B cell (primary cell): ENCODE measurements at regions not wholly inside any gene's neighbourhood (a gene's known extent, or its start where the extent isn't known, plus 50 kb on each side); places are given as distances from the start of the nearest gene placed in this dataset.

Experiments used
- ATAC-seq: fragments of 200-7000 bp; cut with Tn5 transposase; one replicate; pipeline ENCODE4 v1.10.0; 2021; ENCODE audit warnings: low read depth, mild to moderate bottlenecking, moderate number of reproducible peaks, moderate library complexity
- CTCF ChIA-PET: fragments of 350-600 bp; sonication (Branson Sonifier 250); formaldehyde crosslinking; loops from one replicate; lab custom pipeline; 2021; ENCODE audit warnings: antibody characterized with exemption, inconsistent platforms; lab: Charles Lee
- POLR2A ChIA-PET: fragments of 350-600 bp; sonication (Branson Sonifier 250); formaldehyde crosslinking; loops from one replicate; lab custom pipeline; 2021; ENCODE audit warnings: antibody characterized with exemption; lab: Charles Lee
- DNase-seq: peaks from one replicate; pipeline ENCODE4 v3.0.0; 2013
- H2AFZ ChIP-seq: 2 replicates; pipeline ENCODE4 v1.6.1; 2012; ENCODE audit warnings: mild to moderate bottlenecking, low read depth, low read length; ENCODE audit not compliant: insufficient read depth, poor library complexity, severe bottlenecking
- H3K27ac ChIP-seq, 2 donors: 1 replicate in 1 of 2; 2 replicates in 1 of 2; pipeline ENCODE4 v1.5.1; 2012 to 2013; ENCODE audit warnings: low read length in 2 of 2, mild to moderate bottlenecking in 2 of 2, moderate library complexity in 1 of 2
- H3K27me3 ChIP-seq, 4 experiments: fragments of 200-600 bp in 1 of 4; sonication (generic) in 1 of 4; replicated peaks in 1 of 4; 1 replicate in 2 of 4; 2 replicates in 2 of 4; pipeline versions ENCODE4 v1.6.1 to v1.7.0; 2013 to 2016; ENCODE audit warnings: low read length in 3 of 4, mild to moderate bottlenecking in 2 of 4, mixed read lengths in 1 of 4, moderate library complexity in 1 of 4; ENCODE audit not compliant: insufficient read depth in 4 of 4, control insufficient read depth in 3 of 4; ENCODE audit errors: control extremely low read depth in 1 of 4
- H3K36me3 ChIP-seq, 2 experiments: replicated peaks in 1 of 2; 1 replicate in 1 of 2; 2 replicates in 1 of 2; pipeline versions ENCODE4 v1.6.1 to v1.7.1; 2013; ENCODE audit warnings: low read length in 1 of 2; ENCODE audit not compliant: insufficient read depth in 2 of 2, control insufficient read depth in 1 of 2; ENCODE audit errors: control extremely low read depth in 1 of 2, extremely low read depth in 1 of 2
- H3K4me1 ChIP-seq, 2 donors: fragments of 200-600 bp in 1 of 2; sonication (generic) in 1 of 2; 1 replicate in 1 of 2; 2 replicates in 1 of 2; pipeline versions ENCODE4 v1.5.1 to v1.6.1; 2013 to 2017; ENCODE audit warnings: low read length in 2 of 2; ENCODE audit not compliant: control insufficient read depth in 2 of 2, insufficient read depth in 2 of 2
- H3K4me2 ChIP-seq: replicated peaks from 2 replicates; pipeline ENCODE3; 2012; ENCODE audit warnings: mild to moderate bottlenecking, low read depth, low read length; ENCODE audit not compliant: poor library complexity, severe bottlenecking
- H3K4me3 ChIP-seq, 5 experiments: fragments of 200-600 bp in 1 of 5; sonication (generic) in 1 of 5; 1 replicate in 3 of 5; 2 replicates in 2 of 5; pipeline versions ENCODE4 v1.5.1 to v1.7.0; 2011 to 2016; ENCODE audit warnings: low read length in 4 of 5, mild to moderate bottlenecking in 4 of 5, low read depth in 2 of 5, control low read depth in 1 of 5, moderate library complexity in 1 of 5; ENCODE audit not compliant: insufficient read depth in 1 of 5; ENCODE audit errors: control extremely low read depth in 1 of 5, extremely low read depth in 1 of 5
- H3K79me2 ChIP-seq: fragments of 200-600 bp; sonication (generic); one replicate; pipeline ENCODE4 v1.6.0; 2016; ENCODE audit warnings: low read length; ENCODE audit not compliant: control insufficient read depth, insufficient read depth
- H3K9ac ChIP-seq: fragments of 200-600 bp; sonication (generic); 2 replicates; pipeline ENCODE4 v1.6.1; 2017; ENCODE audit warnings: mild to moderate bottlenecking, low read length, moderate library complexity
- H3K9me3 ChIP-seq, 3 donors: one replicate each; pipeline versions ENCODE4 v1.6.1 to v1.7.1; 2013; ENCODE audit warnings: low read length in 2 of 3; ENCODE audit not compliant: control insufficient read depth in 2 of 3, insufficient read depth in 1 of 3; ENCODE audit errors: control extremely low read depth in 1 of 3
- H4K20me1 ChIP-seq: 2 replicates; pipeline ENCODE4 v1.6.0; 2012; ENCODE audit warnings: mild to moderate bottlenecking, low read length; ENCODE audit not compliant: insufficient read depth, control insufficient read depth, poor library complexity, severe bottlenecking
- H3K27ac Mint-ChIP-seq: one replicate; pipeline ENCODE4 v1.8.0; 2021; ENCODE audit warnings: mixed read lengths
- H3K27me3 Mint-ChIP-seq: one replicate; pipeline ENCODE4 v1.8.0; 2021; ENCODE audit warnings: mixed read lengths
- H3K4me1 Mint-ChIP-seq: one replicate; pipeline ENCODE4 v1.8.0; 2021; ENCODE audit warnings: mixed read lengths
- H3K4me3 Mint-ChIP-seq: one replicate; pipeline ENCODE4 v1.8.0; 2021; ENCODE audit warnings: mixed read lengths
- H3K9me3 Mint-ChIP-seq: one replicate; pipeline ENCODE4 v1.8.0; 2022; ENCODE audit warnings: mixed read lengths; ENCODE audit not compliant: insufficient read depth
- EZH2 ChIP-seq: IDR thresholded peaks from 2 replicates; pipeline ENCODE4 v1.6.1; 2012; ENCODE audit warnings: borderline replicate concordance, low read depth, mild to moderate bottlenecking, moderate library complexity, low read length; ENCODE audit not compliant: insufficient read depth, poor library complexity, severe bottlenecking
- WGBS: methylation state at CpG from one replicate; pipeline ENCODE4 v1.1.5; 2013; ENCODE audit warnings: missing lambda C conversion rate; ENCODE audit not compliant: insufficient coverage; 5-methylcytosine and 5-hydroxymethylcytosine counted together
- intact Hi-C: fragments of 100-400 bp; cut with micrococcal nuclease; formaldehyde crosslinking; loops from one replicate; pipeline ENCODE4 v1.10.0; 2022
- TF ChIP-seq, protein P1 (sequence below): fragments of 200-600 bp; IDR thresholded peaks from one replicate; pipeline ENCODE4 v1.8.0; 2022; ENCODE audit warnings: antibody characterized with exemption, mild to moderate bottlenecking

DNA sequence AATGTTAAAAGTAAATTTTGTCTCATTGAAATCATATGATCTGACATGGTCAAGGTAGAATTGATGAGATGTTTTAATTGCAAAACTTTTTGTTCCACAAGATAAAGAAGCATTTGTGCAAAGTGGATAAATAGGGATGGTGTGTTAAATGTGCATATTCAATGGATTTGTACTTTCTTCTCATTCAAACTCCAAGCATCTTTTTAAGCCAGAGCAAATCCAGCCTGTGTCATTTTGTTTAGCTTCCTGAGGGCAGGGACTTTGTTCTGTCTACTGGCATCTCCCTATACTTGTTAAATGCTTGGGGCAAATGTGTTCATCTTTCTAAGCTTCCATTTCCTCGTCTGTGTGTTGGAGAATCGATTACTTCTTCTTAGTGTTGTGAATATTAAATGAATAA is 200.3 kb downstream of the SLIT2 start:
- no peak for TF ChIP-seq EZH2
- TF ChIP-seq, protein P1, sequence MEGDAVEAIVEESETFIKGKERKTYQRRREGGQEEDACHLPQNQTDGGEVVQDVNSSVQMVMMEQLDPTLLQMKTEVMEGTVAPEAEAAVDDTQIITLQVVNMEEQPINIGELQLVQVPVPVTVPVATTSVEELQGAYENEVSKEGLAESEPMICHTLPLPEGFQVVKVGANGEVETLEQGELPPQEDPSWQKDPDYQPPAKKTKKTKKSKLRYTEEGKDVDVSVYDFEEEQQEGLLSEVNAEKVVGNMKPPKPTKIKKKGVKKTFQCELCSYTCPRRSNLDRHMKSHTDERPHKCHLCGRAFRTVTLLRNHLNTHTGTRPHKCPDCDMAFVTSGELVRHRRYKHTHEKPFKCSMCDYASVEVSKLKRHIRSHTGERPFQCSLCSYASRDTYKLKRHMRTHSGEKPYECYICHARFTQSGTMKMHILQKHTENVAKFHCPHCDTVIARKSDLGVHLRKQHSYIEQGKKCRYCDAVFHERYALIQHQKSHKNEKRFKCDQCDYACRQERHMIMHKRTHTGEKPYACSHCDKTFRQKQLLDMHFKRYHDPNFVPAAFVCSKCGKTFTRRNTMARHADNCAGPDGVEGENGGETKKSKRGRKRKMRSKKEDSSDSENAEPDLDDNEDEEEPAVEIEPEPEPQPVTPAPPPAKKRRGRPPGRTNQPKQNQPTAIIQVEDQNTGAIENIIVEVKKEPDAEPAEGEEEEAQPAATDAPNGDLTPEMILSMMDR, result no peak

DNA sequence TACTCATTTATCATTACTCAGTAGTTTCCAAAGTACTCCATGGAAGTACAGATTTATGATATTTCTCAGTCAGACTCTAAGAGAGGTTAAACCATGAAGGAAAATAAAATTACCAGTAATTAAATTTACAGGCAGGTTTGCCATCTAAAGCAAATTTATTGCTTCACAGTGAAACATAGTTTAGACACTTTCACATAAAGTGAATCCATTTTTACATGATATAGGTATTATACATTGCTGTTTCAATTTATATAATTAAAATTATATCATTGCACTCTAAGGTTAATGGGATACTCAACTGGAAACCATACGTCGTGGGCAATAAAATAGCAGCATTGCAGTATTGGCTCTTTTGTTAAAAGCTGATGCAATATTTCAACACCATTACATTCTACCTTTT is 202.8 kb downstream of the SLIT2 start:
- Histone ChIP-seq H3K27ac (no peak overlapping the region), H2AFZ (no peak overlapping the region), H3K9ac (no peak overlapping the region), H3K79me2 (no peaks in the 10 kb centered on the region), H3K27me3 (no peaks in the 10 kb centered on the region), H3K9me3 (no peaks in the 10 kb centered on the region), H3K4me1 (no peaks in the 10 kb centered on the region), H4K20me1 (no peaks in the 10 kb centered on the region), H3K4me3 (no peak overlapping the region), H3K36me3 (no peaks in the 10 kb centered on the region), H3K4me2 (no peak overlapping the region)
- Mint-ChIP-seq H3K4me3 (no peak overlapping the region), H3K27ac (no peak overlapping the region), H3K9me3 (no peaks in the 10 kb centered on the region), H3K27me3 (no peaks in the 10 kb centered on the region), H3K4me1 (no peaks in the 10 kb centered on the region)
- WGBS, result no CpG with 5 or more reads among the region's 2 CpGs
- ChIA-PET CTCF (no interaction called here), POLR2A (no interaction called here)
- TF ChIP-seq EZH2, result no peak
- TF ChIP-seq, protein P1, result no peak
- ATAC-seq, result no peak
- intact Hi-C loops, result no loop called here
- no peak for DNase-seq

More for the DNA sequence above, 200.3 kb downstream of the SLIT2 start:
- CTCF ChIA-PET, result no interaction called here
- H3K79me2 ChIP-seq, result no peaks in the 10 kb centered on the region
- H3K9me3 Mint-ChIP-seq, result no peaks in the 10 kb centered on the region
- H3K27ac ChIP-seq, result no peak overlapping the region
- H3K36me3 ChIP-seq, result no peaks in the 10 kb centered on the region
- WGBS, result no CpG with 5 or more reads among the region's 2 CpGs
- POLR2A ChIA-PET, result no interaction called here
- H3K27me3 ChIP-seq, result no peaks in the 10 kb centered on the region
- H3K9me3 ChIP-seq, result no peaks in the 10 kb centered on the region
- H4K20me1 ChIP-seq, result no peaks in the 10 kb centered on the region
- ATAC-seq, result no peak
- H2AFZ ChIP-seq, result no peak overlapping the region
- no peak for DNase-seq
- H3K27ac Mint-ChIP-seq, result no peak overlapping the region
- H3K4me1 Mint-ChIP-seq, result no peaks in the 10 kb centered on the region
- no peak overlapping the region for H3K4me2 ChIP-seq
- H3K4me3 Mint-ChIP-seq, result no peak overlapping the region
- no peaks in the 10 kb centered on the region for H3K4me1 ChIP-seq
- H3K9ac ChIP-seq, result no peak overlapping the region
- no peak overlapping the region for H3K4me3 ChIP-seq
- peaks cover 4% of the 10 kb centered on the region for H3K27me3 Mint-ChIP-seq
- intact Hi-C loops, result no loop called here
